Liver (tissue), 8 donors: ENCODE measurements at regions not wholly inside any gene's neighbourhood (a gene's known extent, or its start where the extent isn't known, plus 50 kb on each side); places are given as distances from the start of the nearest gene placed in this dataset.

Source experiments
- DNase-seq: peaks from one replicate; pipeline ENCODE4 v3.0.0-alpha.2; 2017; ENCODE audit warnings: low spot score
- H3K27ac ChIP-seq, 2 donors: one replicate each; pipeline ENCODE4 v1.7.0; 2013; ENCODE audit warnings: inconsistent platforms in 2 of 2, low read length in 2 of 2, control low read depth in 1 of 2, low read depth in 1 of 2, mild to moderate bottlenecking in 1 of 2
- H3K27me3 ChIP-seq, 4 donors: one replicate each; pipeline versions ENCODE4 v1.6.1 to v1.7.0; 2013; ENCODE audit warnings: low read length in 3 of 4, inconsistent platforms in 1 of 4, mild to moderate bottlenecking in 1 of 4, moderate library complexity in 1 of 4; ENCODE audit not compliant: control insufficient read depth in 4 of 4, insufficient read depth in 4 of 4
- H3K36me3 ChIP-seq, 4 donors: one replicate each; pipeline versions ENCODE4 v1.6.1 to v1.7.0; 2013; ENCODE audit warnings: low read length in 3 of 4, mild to moderate bottlenecking in 3 of 4, low read depth in 1 of 4, moderate library complexity in 1 of 4; ENCODE audit not compliant: control insufficient read depth in 4 of 4, insufficient read depth in 3 of 4
- H3K4me1 ChIP-seq, 4 donors: one replicate each; pipeline versions ENCODE4 v1.6.1 to v1.7.0; 2013; ENCODE audit warnings: low read length in 3 of 4, mild to moderate bottlenecking in 3 of 4, moderate library complexity in 1 of 4; ENCODE audit not compliant: control insufficient read depth in 4 of 4, insufficient read depth in 4 of 4
- H3K4me3 ChIP-seq, 3 donors: one replicate each; pipeline versions ENCODE4 v1.6.1 to v1.7.0; 2013; ENCODE audit warnings: low read length in 3 of 3, control low read depth in 1 of 3, low read depth in 1 of 3, mild to moderate bottlenecking in 1 of 3
- H3K9ac ChIP-seq, 2 donors: one replicate each; pipeline ENCODE4 v1.7.0; 2013; ENCODE audit warnings: low read length in 2 of 2, mild to moderate bottlenecking in 2 of 2, moderate library complexity in 2 of 2, control low read depth in 1 of 2, low read depth in 1 of 2
- H3K9me3 ChIP-seq, 4 donors: one replicate each; pipeline versions ENCODE4 v1.6.1 to v1.7.0; 2013; ENCODE audit warnings: low read length in 3 of 4; ENCODE audit not compliant: control insufficient read depth in 4 of 4
- ATF3 ChIP-seq: IDR thresholded peaks from 2 replicates; pipeline ENCODE4 v1.6.1; 2016; ENCODE audit warnings: antibody characterized with exemption
- CTCF ChIP-seq: fragments of 150-350 bp; IDR thresholded peaks from 2 replicates; pipeline ENCODE4 v1.5.1; 2017; ENCODE audit warnings: improper control_type of control experiment, low read depth, low read length; ENCODE audit not compliant: missing input control
- EGR1 ChIP-seq, 2 donors: IDR thresholded peaks; 2 replicates each; pipeline ENCODE4 v1.6.1; 2016 to 2018; ENCODE audit warnings: antibody characterized with exemption in 2 of 2, low read depth in 2 of 2
- FOXA1 ChIP-seq: IDR thresholded peaks from 2 replicates; pipeline ENCODE4 v1.6.1; 2016; ENCODE audit warnings: antibody characterized with exemption
- FOXA2 ChIP-seq: IDR thresholded peaks from 2 replicates; pipeline ENCODE4 v1.6.1; 2016; ENCODE audit warnings: antibody characterized with exemption
- GABPA ChIP-seq, 2 donors: IDR thresholded peaks in 1 of 2; conservative IDR thresholded peaks in 1 of 2; 2 replicates each; pipeline ENCODE4 v1.6.1; 2016; ENCODE audit warnings: antibody characterized with exemption in 2 of 2, mild to moderate bottlenecking in 1 of 2, moderate library complexity in 1 of 2
- HNF4A ChIP-seq, 2 donors: conservative IDR thresholded peaks; 2 replicates each; pipeline ENCODE4 v1.6.1; 2016; ENCODE audit warnings: antibody characterized with exemption in 2 of 2, mild to moderate bottlenecking in 2 of 2
- HNF4G ChIP-seq: IDR thresholded peaks from 2 replicates; pipeline ENCODE4 v1.6.1; 2016; ENCODE audit warnings: antibody characterized with exemption
- JUND ChIP-seq, 2 donors: IDR thresholded peaks; 2 replicates each; pipeline ENCODE4 v1.6.1; 2016; ENCODE audit warnings: antibody characterized with exemption in 2 of 2
- NR2F2 ChIP-seq: IDR thresholded peaks from 2 replicates; pipeline ENCODE4 v1.6.1; 2016; ENCODE audit warnings: antibody characterized with exemption
- RAD21 ChIP-seq, 2 donors: IDR thresholded peaks; 2 replicates each; pipeline ENCODE4 v1.6.1; 2016; ENCODE audit warnings: antibody characterized with exemption in 2 of 2, mild to moderate bottlenecking in 2 of 2
- REST ChIP-seq: IDR thresholded peaks from 2 replicates; pipeline ENCODE4 v1.6.1; 2016; ENCODE audit warnings: antibody characterized with exemption, mild to moderate bottlenecking
- RXRA ChIP-seq, 2 donors: IDR thresholded peaks; 2 replicates each; pipeline ENCODE4 v1.6.1; 2017 to 2018; ENCODE audit warnings: antibody characterized with exemption in 2 of 2, mild to moderate bottlenecking in 1 of 2
- SP1 ChIP-seq: IDR thresholded peaks from 2 replicates; pipeline ENCODE4 v1.6.1; 2018; ENCODE audit warnings: antibody characterized with exemption, mild to moderate bottlenecking
- TAF1 ChIP-seq: conservative IDR thresholded peaks from 2 replicates; pipeline ENCODE4 v1.6.1; 2016; ENCODE audit warnings: antibody characterized with exemption, mild to moderate bottlenecking
- YY1 ChIP-seq: IDR thresholded peaks from 2 replicates; pipeline ENCODE4 v1.6.1; 2016; ENCODE audit warnings: antibody characterized with exemption, mild to moderate bottlenecking
- ZBTB33 ChIP-seq: IDR thresholded peaks from 2 replicates; pipeline ENCODE4 v1.6.1; 2016; ENCODE audit warnings: antibody characterized with exemption
- WGBS: extraction: QIAGEN DNeasy Blood & Tissue Kit; methylation state at CpG from one replicate; pipeline ENCODE4 v1.1.7; 2013; 5-methylcytosine and 5-hydroxymethylcytosine counted together
- donor health status: healthy.
- donor health status: healthy.
- donor health status: healthy.
- donor health status: healthy.
- donor health status: healthy.

GRCh38 chr1:176384841-176385240, 78.1 kb upstream of the PAPPA2 start:
- Histone ChIP-seq H3K36me3 (no peaks in the 10 kb centered on the region), H3K9ac (no peak overlapping the region), H3K27ac (no peak overlapping the region), H3K4me3 (no peak overlapping the region), H3K27me3 (no peaks in the 10 kb centered on the region), H3K9me3 (peaks cover 0 to 2% (median 0%) of the 10 kb centered on the region in 4 donors), H3K4me1 (no peaks in the 10 kb centered on the region)
- DNase-seq = no peak
- TF ChIP-seq SP1 (no peak), FOXA2 (no peak), RAD21 (IDR thresholded peaks at IDR 0.05) (no peak), RXRA (IDR thresholded peaks at IDR 0.05) (no peak), HNF4A (conservative IDR thresholded peaks at IDR 0.05) (no peak), FOXA1 (no peak), ZBTB33 (no peak), ATF3 (no peak)

- Histone ChIP-seq H3K27ac (no peak overlapping the region), H3K9ac (no peak overlapping the region), H3K4me1 (no peaks in the 10 kb centered on the region), H3K27me3 (no peaks in the 10 kb centered on the region), H3K36me3 (no peaks in the 10 kb centered on the region), H3K9me3 (peaks cover 0 to 2% (median 0%) of the 10 kb centered on the region in 4 donors), H3K4me3 (no peak overlapping the region)
- 37% methylated on average over 1 of the region's 1 CpG for WGBS
- TF ChIP-seq HNF4A (conservative IDR thresholded peaks at IDR 0.05) = peak; percentile 89 to 93
- no peak for TF ChIP-seq JUND (IDR thresholded peaks at IDR 0.05)
- peak; percentile 40 for TF ChIP-seq HNF4G
- peak; percentile 41 for TF ChIP-seq SP1
- no peak for DNase-seq
Measured at GRCh38 chr1:176382163-176382562, 80.8 kb upstream of the PAPPA2 start.

GRCh38 chr1:176379626-176380339, 83.2 kb upstream of the PAPPA2 start:
- 59% methylated on average over 5 of the region's 5 CpGs for WGBS
- no peak for DNase-seq
- no peaks in the 10 kb centered on the region for H3K27me3 ChIP-seq
- TF ChIP-seq JUND (IDR thresholded peaks at IDR 0.05) (no peak), FOXA1 (no peak), FOXA2 (no peak), ATF3 (no peak), HNF4G (no peak), ZBTB33 (no peak), NR2F2 (no peak), HNF4A (conservative IDR thresholded peaks at IDR 0.05) (no peak), RAD21 (IDR thresholded peaks at IDR 0.05) (no peak), REST (no peak), TAF1 (no peak), SP1 (no peak), RXRA (IDR thresholded peaks at IDR 0.05) (no peak), GABPA (IDR thresholded peaks at IDR 0.05 in 1 of 2, conservative IDR thresholded peaks at IDR 0.05 in 1 of 2) (no peak), YY1 (no peak), EGR1 (IDR thresholded peaks at IDR 0.05; ENCODE audit: low read depth in 2 of 2) (no peak), CTCF (no peak)

More at GRCh38 chr1:176379626-176380339, 83.2 kb upstream of the PAPPA2 start:
- no peaks in the 10 kb centered on the region for H3K4me1 ChIP-seq
- H3K4me3 ChIP-seq = no peak overlapping the region
- no peaks in the 10 kb centered on the region for H3K9me3 ChIP-seq
- no peak overlapping the region for H3K9ac ChIP-seq
- H3K27ac ChIP-seq = no peak overlapping the region
- H3K36me3 ChIP-seq = no peaks in the 10 kb centered on the region
